GM19452 (cell line): ENCODE measurements at regions not wholly inside any gene's neighbourhood (a gene's known extent, or its start where the extent isn't known, plus 50 kb on each side); places are given as distances from the start of the nearest gene placed in this dataset.
"Not testable (repeated sequence)": the region's sequence is repeated elsewhere in the genome, so short reads cannot be mapped to it uniquely, and the experiment has no call there.

Source experiments
- ATAC-seq: cut with Tn5 transposase; IDR thresholded peaks from one replicate; pipeline ENCODE4 v1.9.1; 2021; ENCODE audit not compliant: unreplicated experiment

DNA sequence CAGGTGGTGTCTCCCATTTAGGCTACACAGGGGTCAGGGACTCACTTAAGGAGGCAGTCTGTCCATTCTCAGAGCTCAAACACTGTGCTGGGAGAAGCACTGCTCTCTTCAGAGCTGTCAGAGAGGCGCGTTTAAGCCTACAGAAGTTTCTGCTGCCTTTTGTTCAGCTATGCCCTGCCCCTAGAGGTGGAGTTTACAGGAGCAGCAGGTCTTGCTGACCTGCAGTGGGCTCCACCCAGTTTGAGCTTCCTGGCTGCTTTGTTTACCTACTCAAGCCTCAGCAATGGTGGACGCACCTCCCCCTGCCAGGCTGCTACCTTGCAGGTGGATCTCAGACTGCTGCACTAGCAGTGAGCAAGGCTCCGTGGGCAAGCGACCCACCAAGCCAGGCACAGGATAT, 260.1 kb downstream of the MEF2C start:
- not testable (repeated sequence) for ATAC-seq

DNA sequence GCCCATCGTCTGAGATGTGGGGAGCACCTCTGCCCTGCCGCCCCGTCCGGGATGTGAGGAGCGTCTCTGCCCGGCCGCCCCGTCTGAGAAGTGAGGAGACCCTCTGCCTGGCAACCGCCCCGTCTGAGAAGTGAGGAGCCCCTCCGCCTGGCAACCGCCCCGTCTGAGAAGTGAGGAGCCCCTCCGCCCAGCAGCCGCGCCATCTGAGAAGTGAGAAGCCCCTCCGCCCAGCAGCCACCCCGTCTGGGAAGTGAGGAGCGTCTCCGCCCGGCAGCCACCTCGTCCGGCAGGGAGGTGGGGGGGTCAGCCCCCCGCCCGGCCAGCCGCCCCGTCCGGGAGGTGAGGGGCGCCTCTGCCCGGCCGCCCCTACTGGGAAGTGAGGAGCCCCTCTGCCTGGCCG, 267.2 kb downstream of the MEF2C start:
- ATAC-seq = not testable (repeated sequence)

DNA sequence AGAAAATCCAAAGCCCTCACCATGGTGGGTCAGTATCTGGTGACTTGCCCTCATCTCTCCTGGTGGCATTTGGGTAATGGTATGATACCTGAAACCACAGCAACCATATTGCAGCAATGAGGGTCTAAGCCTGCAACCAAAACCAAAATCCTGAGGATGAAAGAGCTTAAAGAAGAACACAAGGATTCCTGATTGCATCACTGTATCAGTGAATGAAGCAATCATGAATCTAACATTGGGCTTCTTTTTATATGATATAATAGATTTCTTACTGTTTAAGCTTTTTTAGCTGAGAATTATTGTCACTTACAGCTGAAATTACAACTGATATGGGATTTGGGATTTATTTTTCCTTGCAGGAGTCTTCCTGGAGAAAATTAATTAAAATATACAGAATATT, 269.9 kb downstream of the MEF2C start:
- no peak for ATAC-seq

DNA sequence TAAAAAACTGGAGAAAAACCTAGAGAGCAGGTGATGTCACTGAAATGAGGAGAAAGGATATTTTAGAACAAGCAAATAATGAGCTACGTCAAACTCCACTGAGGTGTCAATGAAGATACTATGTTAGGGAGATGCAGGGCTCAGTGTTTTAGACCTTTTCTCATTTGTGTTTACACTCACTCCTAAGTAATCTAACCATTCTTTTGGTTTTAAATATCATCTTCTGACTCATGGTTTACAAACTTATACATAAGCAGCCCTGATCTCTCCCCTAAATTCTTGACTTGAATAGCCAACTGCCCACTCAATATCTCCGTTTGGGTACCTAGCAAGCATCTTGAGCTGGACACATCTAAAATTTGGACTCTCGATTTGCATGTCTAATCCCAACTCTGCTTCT, 272.4 kb downstream of the MEF2C start:
- ATAC-seq = no peak

DNA sequence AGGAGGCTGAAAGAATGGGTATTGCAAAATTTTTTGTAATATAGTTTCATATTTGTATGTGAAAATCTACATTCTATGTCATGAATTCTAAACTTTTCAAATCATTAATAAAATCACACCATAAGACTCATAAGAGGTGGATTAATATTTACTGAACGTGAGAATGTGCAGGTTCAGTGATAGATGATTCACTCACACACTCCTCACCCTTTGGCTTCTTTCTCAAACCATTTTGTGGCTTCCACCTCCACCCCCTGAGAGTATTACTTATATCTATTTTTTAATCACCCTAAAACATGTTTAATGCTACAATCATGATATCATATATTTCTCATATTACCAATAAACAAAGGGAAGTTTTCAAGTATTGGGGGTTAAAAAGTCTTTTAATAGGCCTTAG, 275.5 kb downstream of the MEF2C start:
- no peak for ATAC-seq

DNA sequence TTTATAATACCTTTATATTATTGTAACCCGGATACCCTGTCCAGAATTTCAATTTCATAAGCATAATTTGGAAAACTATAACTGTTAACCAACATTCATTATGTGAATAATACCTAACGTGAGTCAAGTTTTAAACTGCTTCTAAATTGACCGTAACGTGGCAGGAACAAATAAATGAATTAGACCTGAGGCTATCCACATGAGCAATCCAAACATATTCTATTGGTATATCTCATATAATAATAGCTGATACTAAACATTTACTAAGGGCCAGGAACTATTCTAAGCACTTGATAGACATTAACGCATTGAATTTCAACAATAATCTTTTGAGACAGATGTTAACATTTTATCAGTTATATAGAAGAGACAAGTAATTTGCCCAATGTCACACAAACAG, 276.4 kb downstream of the MEF2C start:
- no peak for ATAC-seq

DNA sequence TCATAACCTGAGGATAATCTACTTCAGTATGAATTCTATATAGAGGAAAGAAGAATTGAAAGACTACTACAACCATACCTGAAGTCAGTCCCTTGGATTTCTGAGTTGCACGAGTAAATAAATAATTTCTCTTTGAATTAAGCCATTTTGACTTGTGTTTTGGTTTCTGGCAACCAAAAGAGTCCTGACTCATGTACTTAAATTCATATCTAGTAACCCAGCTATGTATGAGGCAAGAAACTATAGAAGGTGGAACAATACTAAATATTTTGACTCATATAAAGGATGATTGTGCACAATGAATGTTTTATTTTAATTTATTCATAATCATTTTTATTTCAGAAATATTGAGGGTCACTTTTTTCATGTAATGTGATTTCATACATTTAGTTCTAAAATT, 276.8 kb downstream of the MEF2C start:
- ATAC-seq = no peak

DNA sequence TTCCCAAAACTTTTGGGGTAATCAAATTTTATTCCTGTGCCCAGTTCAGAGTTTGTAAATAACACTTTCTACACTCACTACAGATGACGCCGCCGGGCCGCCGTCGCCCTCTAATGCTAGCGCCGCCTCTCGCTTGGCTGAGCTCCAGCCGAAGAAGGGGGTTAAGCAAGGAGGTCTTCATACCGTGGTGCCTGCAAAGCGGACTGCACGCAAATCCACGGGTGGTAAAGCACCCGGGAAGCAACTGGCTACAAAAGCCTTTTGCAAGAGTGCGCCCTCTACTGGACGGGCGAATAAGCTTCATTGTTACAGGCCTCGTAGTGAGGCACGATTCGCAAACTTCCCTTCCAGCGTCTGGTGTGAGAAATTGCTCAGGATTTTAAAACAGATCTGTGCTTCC, 280.4 kb downstream of the MEF2C start:
- ATAC-seq = no peak

DNA sequence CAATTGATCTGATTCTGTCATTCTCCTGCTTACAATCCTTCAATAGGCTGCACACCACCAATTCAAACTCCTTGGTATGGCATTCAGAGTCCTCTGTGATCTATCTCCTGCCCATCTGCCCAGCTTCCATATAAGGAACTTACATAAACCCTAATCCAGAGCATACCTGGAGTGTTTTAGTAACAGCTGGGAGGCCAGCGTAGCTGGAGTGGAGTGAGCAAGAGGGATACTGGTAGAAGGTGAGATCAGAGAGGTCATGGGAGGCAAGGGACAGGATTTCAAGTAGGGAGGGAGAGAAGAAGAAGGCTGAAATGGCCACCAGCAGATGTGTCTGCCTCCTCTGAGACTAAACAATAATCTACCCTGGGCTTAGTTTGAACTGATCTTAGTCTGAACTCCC, 288.5 kb downstream of the MEF2C start:
- no peak for ATAC-seq

DNA sequence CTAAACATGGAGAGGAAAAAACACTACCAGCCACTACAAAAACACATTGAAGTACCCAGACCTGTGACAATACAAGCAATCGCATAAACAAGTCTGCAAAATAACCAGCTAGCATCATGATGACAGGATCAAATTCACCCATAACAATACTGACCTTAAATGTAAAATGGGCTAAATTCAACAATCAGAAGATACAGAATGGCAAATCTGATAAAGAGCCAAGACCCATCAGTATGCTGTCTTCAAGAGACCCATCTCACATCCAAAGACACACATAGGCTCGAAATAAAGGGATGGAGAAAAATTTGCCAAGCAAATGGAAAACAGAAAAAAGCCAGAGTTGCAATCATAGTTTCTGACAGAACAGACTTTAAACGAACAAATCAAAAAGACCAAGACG, 294.4 kb downstream of the MEF2C start:
- no peak for ATAC-seq

DNA sequence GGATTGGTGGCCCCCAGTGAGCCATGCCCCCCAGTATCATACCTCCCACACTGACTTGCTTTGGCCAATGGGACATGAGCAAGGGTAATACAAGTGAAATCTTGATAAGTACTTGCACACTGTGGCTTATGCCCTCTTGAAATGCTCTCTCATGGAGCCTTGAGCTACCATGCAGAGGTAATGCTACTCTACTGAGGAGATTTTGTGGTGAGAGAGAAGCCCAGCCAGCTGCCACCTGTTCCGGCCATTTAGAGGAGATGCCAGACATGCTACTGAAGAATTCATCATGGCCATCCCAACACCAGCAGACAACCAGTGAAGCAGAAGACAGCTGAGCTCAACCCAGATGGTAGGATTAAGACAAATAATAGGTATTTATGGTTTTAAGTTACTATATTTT, 299.5 kb downstream of the MEF2C start:
- ATAC-seq = no peak

DNA sequence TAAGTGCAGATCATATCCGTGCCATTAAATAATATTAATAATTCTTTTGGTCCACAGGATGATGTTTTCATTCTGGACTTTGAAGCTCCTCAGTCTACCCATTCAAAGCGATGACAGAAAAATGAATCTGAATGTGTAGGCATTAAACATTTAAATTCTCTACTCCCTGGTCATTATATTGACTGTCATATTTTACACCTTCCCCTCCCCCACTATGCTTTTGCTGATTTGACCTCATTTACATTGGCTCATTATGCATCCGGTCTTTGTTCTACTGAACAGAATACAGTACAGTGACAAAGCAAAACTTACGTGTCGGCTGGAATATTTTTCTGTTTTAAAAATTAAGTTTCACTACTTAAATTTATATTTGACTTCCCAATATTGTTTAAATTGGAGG, 289.7 kb upstream of the TMEM161B start:
- ATAC-seq = no peak

DNA sequence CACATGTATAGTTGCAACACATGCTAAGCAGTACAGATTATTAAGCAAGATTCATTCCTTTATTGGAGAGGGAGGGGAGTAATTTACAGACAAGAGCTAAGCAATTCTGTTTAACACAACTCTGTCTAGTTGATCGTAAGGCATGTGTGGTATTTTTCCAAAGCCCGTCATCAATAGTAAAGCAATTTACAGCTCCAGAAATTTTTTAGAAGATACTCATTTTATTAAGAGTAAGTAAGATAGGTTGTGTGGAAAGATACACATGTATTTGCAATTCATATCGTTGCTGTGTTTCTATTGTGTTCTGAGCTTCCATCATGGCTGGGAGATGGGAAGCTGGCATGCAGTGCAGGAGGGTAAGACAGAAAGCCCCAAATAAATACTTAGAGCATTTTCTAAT, 289.2 kb upstream of the TMEM161B start:
- ATAC-seq = no peak

DNA sequence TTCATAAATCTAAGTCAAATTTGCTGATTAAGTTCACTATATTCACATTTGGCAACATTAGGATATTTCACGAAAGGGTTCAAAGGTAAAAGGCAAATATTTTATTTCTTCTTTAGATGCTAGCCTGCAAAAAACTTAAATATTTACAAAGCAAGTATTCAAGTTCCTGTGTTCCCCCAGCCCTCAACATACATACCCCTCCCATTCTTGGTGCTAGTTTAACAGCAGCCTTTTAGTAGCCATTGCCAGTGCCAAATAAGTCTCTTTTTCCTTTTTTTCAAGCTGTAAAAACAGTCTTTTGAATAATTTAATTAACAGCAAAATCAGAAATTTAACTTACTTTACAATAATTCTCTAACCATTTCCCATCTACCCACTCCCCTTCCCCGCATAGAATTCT, 288.5 kb upstream of the TMEM161B start:
- ATAC-seq = no peak

DNA sequence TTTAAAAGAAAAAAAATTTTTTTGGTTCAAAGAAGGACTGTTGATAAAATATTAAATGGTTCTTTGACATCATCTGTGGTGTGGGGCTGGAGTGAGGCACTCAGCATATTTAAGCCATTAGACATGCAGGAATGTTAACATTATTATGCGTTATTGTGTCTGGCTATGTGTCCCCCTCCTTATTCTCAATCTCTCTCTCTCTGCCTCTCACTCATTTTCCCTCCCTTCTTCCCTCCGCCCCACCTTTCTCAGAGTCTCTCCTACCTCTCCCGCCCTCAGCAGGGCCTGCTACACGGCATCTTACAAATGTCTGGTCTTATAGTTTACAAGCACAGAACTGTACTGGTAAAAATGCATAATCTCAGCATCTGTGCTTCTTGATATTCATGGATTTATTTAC, 287.8 kb upstream of the TMEM161B start:
- ATAC-seq = no peak

DNA sequence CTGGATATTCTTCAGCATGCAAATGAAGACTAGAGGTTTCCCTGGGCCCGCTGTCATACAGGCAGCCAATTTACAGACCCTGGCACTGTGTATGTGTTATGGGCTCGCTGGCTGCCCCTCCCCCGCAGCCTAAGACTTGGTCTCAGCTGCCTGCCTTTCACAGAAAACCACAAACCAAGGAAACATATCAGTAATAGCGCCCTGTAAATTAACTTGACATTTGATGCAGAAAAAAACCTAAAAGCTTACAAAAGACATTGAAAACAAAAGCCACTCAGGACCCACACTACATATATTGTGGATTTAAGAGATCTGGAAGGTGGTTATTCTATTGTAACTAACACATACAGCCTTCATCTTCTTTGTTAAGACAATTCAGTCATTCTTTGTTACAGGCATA, 287.0 kb upstream of the TMEM161B start:
- no peak for ATAC-seq

DNA sequence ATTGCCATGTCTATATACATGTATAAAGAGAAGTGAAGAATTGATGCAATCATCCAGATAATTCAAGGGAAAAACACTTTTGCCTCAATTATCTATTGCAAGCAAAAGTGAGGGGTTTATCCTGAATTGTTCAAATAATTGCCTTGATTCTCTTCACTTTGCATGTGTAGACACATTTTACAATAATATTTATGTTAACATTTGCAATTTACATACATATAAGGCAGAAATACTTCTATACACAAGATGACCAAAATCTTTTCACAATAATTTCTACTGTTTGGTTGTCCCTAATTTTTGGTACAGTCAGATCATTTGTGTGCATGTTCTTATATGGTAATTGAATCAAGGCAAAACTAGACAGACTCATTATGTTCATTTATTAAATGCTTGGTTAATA, 285.3 kb upstream of the TMEM161B start:
- ATAC-seq = no peak

DNA sequence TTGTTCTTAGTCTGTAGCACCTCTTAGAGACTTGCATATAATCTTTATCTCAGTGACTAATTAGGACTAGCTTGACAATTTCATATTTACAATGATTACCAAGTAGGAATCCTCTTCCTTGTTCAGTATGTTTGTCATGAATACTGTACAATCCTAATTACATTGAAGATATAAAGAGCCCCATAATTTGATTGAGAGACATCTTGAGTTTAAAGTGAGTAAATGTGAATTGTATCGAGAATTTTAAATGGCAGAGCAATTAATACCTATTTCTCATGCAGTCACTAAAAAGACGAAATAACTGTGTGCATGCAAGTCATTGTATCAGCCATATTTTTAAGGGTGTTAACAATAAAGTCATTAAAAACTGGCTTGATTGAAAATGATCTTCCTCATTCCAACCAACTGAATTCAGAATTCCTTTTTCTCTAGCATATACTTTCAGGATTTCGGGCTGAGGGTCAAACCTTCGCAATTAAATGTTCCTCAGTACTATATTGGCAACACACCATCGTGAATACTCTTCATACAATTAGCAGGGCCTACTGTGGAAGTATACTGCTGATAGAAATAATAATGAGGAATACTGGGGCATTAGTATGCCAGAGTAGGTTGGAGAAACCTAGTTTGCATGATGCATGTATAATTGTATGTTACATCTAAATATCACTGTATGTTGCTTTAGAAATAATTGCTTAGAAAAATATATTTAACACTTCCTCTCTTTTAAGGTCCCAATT, 284.7 kb upstream of the TMEM161B start:
- no peak for ATAC-seq

DNA sequence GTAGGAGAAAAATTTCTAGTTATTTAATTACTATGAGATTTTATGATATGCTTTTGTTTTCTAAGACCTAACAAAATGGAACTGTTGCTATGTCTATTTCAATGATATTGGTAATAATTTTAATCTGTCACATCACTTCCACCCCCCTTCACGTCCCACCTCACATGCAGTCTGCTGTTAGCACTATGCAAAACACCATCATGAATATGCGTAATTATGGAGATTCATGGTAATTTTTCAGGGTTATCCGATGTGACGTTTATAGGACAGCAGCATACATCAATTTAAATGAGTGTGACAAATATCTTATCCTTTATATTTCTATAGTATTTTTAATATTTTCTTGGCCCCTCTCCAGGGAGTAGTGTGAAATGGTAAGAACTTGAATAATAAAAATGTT, 283.8 kb upstream of the TMEM161B start:
- no peak for ATAC-seq

DNA sequence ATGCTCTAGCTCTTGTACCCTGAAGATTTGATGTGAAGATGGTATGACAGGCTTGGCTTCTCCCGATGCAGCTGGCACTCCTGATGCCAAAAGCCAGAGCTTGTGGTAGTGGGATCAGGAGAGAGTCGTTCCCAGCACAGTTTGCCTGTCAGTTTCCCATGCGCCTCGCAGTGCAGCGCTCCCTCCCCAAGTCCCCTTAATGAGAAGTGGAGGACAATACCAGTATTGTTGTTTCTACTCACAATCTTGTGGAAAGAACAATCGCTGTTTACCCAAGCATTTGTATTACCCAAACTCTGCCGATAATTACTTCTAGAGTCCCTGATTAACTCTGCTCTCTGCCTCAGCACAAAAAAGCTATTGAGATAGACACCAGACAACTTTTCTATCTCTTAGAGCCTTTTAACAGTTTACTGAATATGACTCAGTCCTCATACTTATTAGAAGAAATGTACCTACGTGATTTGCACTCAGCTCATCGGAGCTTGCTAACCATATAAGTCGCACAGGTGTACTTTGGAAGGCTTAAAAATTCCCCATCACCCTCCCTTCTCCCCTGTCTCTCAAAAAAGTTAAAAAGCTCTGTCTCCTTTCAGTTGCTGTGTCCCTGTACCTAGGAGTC, 283.2 kb upstream of the TMEM161B start:
- no peak for ATAC-seq

DNA sequence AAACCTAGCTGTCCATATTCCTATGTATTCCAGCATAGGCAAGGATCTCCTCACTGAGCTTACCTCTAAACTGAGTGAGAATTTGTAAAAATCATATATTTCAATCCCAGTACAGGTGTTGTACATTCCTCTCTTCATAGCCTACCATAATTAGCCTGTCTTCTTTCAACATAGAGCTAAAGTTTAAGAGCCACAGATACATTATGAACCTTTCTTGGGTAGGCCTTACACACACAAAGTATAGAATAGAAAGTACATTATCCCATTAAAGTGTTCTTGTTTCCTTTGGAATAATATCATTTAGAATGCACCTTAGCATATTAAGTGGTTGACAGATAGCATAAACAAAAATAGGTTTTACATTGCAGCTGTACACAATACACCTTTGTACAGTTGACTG, 282.1 kb upstream of the TMEM161B start:
- ATAC-seq = no peak

DNA sequence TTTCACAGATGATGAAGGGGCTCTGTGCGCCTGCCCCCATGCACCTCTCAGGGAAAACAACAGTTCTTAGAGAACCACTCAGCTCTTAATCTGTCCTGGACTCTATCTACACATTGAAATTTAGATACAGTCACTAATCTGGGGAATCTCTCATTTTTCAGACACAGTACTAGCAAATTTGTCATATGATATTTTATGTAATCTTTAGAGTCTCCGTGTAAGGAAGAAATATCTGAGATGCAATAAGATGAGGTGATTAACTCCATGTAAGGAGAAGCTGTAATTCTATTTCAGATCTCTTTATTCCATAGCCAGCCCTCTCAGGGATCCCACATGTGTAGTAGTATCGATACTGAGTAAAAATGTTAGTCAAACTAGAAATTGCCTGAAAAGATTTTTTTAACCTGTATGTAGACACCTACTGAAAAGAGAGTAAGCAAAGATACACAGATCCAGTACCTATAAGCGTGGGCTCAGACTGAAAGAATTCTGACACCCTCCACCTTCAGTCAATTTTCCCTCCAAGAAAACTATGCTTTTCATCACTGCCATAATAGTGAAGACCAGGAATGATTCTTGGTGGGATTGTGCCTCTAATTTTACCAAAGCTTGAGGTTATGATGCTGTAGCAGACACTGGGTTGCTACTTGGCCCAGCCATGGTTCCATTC, 279.6 kb upstream of the TMEM161B start:
- no peak for ATAC-seq

DNA sequence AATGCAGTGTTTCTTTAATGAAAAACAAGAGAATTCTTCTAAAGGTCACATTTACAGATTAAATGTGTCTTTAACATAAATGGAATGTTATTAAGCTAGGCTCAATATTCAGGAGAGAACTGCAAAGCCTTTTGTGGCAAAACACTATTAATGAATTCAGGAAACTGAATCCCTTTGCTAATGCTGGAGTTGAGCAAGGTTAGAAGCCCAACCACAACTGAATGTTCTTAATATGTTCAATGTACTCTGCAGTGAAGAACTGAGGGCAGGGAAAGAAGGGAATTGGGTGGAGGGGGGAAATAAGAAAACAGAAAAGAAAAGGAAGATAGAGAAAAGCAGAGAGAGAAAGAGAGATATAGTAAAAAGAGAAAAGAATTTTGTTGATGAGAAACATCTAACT, 276.7 kb upstream of the TMEM161B start:
- ATAC-seq = no peak
